CD4-positive, alpha-beta T cell treated with Interleukin-4 for 1 hour (primary cell): ENCODE measurements at regions not wholly inside any gene's neighbourhood (a gene's known extent, or its start where the extent isn't known, plus 50 kb on each side); places are given as distances from the start of the nearest gene placed in this dataset.

Experiments
- DNase-seq, 2 donors: peaks; one replicate each; pipeline ENCODE4 v3.0.0-alpha.2; 2020 to 2022

- DNase-seq, result no peak
Observed at GRCh38 chr3:98954791-98955604, 53.5 kb upstream of the DCBLD2 start.

GRCh38 chr3:98954242-98954641, 52.7 kb upstream of the DCBLD2 start:
- no peak for DNase-seq

GRCh38 chr3:98952404-98952803, 50.9 kb upstream of the DCBLD2 start:
- DNase-seq, result no peak
